ENCODE measurements at regions not wholly inside any gene's neighbourhood (a gene's known extent, or its start where the extent isn't known, plus 50 kb on each side); places are given as distances from the start of the nearest gene placed in this dataset.
"Not testable (repeated sequence)": the region's sequence is repeated elsewhere in the genome, so short reads cannot be mapped to it uniquely, and the experiment has no call there.

DNA sequence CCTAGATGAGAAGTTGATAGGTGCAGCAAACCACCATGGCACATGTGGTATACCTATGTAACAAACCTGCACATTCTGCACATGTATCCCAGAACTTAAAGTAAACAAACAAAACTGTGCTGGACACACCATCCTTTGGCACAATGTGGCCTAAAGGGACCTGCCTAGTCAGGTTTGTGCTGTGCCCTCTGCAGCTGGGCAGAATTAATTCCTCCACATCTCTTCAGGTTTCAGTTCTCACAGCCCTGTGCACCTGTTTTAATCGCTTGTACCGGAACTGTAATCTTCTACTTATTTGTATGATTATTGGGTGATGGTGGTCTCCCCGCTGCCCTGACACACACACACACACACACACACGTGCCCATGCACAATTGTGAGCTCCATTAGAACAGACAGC, 252.7 kb downstream of the ACTR3B start:
- DNase-seq, result no peak

DNA sequence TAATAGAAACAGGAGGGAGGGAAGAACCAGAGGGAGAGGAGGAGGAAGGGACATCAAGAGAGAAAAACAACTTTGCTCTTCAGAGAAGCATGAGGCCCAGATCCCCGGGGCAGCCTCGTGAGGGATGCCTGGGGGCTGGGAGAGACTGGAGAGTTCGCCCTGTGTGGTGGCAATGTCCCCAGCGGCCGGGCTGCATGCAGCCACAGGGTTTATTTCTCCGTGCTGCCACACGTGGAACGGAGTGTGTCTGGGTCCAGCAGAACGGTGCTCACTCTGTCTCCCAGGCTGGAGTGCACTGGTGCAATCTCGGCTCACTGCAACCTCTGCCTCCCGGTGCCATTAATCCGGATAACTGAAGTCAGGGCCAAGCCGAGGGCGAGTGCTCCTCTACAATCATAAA, 257.7 kb downstream of the ACTR3B start:
- no peak for DNase-seq

DNA sequence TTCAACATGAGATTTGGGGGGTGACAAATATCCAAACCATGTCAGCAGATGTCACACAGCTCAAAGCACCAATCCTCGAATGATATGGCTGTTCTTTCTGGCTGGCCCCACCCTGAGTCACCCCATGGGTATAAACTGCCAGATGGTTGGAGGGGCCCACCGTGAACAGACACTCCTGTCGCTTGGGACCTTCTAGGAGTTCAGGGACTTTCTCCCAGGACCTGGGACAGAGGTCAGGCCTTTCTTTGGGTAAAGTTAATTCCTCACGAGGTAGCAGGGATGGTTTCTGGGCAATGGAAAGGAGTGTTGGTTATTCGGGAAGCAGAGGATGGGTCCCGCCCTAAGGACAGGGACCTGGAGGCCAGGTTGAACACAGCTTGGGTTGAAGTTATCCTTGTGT, 262.0 kb downstream of the ACTR3B start:
- DNase-seq, result peak; percentile 26

DNA sequence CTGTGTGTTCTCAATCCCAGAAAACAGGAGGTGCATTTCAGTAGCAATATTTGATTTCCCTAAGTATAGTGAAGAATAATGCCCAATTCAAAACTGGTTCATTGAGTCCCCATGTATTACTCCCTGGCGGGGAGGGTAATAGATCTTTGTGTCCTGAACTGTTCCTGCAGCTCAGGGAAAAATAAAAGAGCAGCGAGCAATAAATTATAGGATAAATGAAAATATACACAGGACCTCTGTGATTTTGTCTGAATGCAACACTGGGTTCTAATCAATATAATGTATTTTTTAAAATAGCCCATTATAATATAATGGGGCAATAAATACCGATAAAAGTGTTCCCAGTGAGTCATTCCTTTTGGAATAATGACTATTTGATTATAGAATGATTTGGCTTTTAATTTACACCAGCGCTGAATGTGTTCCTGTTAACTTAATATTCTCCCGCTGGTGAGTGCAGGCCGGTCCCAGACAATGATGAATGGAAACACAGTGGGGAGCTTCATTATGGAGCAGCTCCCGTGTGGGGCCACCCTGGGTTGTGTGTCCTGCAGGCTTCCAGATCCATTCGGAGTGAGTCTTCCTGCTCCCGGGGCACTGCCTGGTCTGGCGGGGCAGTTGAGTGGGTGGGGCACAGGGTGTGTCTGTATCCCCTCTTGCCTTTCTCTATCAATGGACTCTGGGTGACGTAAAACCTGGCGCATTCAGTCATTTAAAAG, 263.1 kb downstream of the ACTR3B start:
- no peak for DNase-seq

DNA sequence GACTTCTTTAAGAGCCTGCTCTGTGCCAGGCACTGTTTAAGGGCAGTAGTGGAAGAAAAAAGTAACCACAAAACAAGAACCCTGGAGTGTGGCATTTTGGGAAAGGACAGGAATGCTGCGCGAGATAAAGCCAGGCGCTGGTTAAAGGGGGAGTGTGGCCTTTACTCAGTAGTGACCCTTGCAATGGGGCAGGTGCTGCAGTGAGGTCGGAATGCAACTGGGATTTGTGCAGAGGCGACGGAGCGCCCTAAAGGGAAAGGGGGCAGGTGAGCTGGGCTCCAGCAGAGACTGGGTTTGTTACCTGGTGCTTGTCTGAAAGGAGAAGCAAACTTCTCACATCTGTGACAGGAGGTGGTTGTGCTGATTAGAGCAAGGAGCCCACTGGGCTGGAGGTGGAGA, 263.6 kb downstream of the ACTR3B start:
- DNase-seq, result no peak

DNA sequence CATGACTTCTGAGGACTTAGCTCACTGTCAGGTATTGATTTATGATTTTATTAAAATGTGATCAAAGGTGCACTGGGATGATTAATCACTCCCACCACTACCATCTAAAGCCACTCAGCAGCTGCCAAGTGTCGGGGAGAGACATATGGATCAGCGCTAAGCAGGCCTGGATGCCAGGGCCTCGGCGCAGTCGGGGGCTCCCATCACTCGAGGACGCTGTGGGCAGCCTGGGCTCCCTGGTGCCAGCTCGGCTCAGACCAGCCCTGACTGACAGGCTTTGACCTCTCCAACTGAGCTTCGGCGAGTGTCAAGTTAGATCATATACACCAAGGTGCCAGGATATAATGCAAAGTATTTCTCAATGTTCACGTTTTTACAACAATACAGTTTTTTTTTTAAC, 267.7 kb downstream of the ACTR3B start:
- DNase-seq, result peak; percentile 11

DNA sequence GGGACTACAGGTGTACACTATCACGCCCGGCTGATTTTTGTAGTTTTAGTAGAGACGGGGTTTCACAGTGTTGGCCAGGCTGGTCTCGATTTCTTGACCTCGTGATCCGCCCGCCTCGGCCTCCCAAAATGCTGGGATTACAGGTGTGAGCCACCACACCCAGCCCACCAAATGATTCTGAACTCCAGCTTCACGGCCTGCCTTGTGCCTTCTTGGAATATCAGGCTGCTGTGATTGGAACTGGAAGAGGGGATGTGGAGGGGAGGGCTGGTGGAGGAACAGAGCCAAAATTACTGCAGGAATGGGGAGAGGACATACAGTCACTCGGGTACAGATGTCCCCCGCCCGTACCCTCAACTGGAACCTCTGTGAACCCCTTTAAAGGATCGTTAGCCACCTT, 268.4 kb downstream of the ACTR3B start:
- DNase-seq, result no peak

DNA sequence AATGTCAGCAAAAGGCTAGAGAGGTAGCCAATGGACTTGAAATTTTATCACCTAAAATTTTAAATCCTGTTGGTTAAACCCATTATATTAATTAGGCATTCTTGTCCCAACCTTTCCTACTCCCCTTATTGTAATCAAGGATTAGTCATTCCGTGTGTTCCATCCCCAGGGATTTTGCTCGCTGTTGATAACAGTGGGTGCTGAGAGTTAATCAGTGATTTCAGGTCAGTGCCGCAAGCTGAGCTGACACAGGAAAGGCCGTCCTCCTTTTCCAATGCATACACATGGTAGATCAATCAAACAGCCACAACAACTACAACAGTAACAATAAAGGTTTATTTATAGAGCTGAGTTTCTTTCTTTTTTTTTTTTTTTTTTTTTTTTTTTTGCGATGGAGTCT, 271.4 kb downstream of the ACTR3B start:
- peak; percentile 92 for DNase-seq

DNA sequence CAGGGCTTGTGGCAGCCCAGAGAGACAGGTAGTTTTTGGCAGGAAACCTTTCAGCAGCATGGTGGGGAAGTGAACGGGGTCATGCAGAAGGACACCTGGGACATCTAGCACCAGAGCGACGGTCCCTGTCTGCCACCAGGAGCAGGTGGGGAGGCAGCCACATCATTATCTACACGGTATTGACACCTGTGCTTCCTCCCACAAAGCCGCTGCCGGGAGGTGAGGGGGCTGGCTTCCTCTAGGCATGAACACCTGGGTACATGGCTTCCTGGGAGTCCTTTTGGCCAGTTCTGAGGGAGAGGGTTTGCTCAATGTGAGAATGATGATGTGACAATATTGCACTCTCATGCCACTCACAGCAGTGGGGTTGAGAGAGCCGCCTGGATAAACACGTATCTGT, 275.2 kb downstream of the ACTR3B start:
- DNase-seq, result no peak

DNA sequence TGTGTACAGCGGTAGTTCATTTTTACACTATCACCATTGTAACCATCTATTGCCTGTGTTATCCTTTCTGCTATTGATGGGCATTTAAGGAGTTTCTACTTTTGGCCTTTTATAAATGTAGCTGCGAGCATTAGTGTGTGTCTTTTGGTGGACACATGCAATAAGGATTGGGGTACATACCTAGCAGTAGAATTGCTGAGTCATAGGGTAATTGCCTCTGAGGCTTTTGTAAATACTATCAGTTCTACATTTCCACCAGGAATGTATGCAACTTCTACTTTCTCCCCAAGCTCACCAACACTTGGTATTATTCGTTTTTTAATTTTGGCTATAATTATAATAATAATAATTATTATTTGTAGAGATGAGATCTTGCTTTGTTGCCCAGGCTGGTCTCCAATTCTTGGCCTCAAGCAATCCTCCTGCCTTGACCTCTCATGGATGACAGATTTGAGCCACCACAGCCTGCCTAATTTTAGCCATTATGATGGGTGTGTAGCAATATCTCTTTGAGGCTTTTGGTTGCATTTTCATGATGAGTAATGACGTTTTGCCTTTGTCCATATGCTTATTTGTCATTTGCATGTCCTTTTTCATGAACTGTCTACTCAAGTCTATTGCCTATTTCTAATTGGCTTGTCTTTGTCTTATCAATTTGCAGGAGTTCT, 277.0 kb downstream of the ACTR3B start:
- DNase-seq, result no peak

DNA sequence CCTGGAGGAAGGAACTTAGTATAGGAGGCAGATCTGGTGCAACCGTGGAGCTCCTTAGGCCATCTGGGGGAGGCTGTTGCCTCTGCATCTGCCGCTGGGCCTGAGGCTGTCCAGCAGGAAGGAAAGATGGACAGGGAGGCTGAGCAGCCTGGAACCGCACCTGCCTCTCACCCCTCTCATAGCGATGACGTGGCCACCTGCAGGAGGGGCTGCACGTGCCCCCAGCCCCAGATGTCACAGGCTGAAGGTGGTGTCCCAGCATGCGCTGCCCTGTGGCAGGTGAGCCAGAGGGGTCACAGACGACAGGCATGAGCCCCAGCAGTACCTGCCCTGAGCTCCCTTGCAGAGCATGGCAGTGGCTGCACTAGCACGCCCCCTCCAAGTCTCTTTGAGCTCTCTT, 283.9 kb downstream of the ACTR3B start:
- no peak for DNase-seq

DNA sequence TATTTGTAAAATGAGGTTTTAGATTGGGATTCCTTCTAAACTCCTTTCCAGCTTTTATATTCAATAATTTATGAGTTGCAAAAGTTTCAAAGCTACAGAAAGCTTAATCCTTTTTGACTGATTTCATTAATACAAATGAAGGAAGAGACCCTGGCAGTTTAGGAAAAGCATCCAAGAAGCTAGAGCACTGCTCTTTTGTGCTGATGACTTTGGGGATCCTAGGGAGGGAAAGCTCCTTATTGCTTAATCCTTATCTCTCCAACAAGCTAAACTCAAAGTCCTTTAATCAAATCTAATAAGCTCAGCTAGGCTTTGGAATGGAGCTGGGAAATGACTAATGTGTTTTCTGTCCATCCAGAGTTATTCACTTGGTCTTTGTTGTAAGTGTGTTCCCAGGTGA, 285.4 kb downstream of the ACTR3B start:
- DNase-seq, result peak; percentile 93

DNA sequence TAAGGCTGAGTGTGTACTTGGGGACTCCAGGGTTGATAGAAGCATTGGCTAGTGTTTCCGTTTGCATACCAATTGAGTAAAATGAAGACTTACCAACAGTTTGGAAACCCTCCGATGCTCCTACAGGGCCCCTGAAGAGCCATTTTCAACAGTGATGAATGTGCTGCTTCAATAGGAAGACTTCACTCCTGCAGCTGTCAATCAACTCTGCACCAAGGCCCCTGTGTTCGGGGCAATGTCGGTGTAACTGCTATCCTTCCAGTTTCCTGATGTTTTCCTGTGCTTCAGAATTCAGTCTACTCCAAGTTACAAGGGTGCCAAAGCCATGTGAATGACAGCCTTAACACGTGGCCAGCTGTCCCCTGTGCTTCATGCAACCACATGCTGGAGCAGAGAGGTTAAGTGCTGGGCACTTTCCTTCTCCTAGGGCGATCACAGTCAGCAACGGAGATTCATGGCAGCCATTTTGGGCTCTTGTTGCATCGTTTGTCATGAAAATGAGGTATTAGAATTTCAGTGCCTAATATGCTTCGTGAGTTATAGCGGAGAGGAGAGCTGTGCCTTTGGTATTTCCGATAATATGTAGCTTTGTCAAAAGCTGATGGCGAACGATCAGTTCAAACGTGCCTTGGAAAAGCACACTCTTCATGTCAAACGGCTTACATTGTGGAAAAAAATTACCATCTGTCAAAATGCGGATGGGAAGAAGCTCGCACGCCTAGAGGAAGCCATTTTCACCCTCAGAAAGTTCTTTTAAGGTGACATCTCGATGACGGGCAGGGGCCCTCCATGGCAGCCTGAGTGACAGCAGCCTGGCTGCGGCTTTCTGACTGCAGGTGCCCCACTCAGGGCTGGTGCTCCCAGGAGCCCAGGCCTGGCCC, 287.8 kb downstream of the ACTR3B start:
- DNase-seq, result no peak

DNA sequence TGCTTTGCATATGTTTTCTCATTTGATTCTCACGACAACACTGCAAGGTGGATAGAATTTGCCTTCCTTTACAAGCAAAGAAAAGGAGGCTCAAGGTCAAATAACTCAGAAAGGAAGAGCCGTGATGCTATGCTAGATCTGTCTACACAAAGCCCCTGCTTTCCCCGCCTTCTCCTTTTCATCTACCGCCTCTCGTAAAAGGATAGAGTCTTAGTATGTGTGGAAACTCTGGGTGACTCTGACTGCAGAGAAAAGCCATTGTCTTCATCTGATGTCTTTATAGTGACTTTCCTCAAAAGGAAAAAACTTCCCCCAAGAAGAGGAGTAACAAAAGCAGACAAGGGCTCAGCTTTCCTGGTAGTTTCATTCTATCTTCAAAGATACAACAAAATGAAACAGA, 292.7 kb downstream of the ACTR3B start:
- no peak for DNase-seq

DNA sequence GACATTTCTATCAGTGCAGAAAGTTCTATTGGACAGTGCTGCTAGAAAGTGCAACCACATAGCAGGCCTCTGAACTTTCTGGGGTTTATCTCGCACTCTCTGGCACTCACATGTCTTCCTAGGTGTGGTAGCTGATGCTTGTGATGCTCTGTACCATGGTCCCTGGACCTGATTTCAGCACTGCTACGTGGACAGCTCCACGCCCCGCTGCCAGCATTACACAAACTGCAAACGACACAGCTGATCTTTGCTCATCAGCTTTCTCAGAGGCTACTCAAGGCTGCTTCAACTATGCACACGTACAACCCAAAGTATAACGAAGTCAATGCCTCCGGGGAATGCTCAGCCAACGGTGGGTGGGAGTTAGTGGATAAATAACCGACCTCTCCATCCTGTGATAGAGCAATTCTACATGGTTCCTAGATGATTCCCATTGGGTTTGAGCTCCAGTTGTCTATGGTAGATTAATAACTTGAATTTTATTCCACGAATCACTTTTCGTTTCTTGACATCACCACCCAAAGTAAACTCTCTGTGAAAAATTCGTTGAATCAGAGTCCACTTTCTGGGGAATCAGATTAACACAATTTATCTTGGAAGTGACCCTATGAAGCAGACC, 302.5 kb downstream of the ACTR3B start:
- DNase-seq, result no peak

DNA sequence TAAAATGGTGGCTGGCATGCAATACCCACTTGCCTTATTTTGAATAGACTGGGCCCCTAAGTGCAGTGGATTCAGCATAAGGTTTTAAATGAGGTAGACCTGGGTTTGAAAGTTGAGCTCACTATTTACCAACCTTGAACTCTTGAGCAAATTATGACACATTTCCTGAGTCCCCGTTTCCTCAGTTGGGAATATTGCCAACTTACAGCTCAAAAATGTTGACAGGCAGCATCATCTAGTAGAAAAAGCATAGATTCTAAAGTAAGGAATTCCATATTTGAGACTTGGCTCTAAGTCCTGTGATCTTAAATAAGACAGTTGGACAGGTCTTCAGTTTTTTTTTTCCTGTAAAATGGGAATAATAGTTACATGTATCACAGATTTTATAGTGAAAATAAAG, 305.5 kb downstream of the ACTR3B start:
- DNase-seq, result no peak

DNA sequence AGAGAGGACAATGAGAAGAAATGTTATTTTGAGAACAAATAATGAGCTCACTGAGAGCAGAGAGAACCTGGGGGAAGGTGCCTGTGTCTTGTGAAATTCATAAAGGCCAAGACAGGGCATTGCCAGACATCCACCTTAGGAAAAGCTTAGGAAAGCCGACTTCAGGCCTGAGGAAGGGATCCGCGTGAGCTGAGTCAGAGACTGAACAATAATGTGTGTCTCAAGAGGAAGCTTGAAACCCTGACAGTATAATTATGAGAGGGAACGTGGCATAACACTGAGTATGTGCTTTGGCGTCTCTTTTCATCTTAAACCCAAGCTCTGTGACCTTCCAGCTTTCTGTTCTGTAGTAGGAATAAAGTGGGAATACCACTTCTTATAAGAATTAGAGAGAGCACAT, 307.2 kb downstream of the ACTR3B start:
- no peak for DNase-seq

DNA sequence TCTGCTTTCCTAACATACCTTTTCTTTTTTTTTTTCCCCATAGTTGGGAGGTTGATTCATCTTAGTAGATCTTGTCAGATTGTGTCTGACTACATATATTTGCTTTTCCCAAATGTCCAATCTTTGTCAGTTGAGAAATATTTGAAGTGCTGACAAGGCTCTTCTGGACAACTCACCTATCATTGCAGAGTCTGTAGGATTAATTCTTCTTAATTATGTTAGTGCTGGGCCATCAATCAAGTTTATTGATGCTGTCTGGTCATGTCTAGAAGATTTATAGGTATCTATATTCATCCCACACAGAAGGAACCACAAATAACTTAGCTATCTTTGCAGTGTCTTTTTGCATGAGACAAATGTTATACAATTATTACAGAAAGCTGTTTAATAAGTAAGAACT, 310.6 kb downstream of the ACTR3B start:
- DNase-seq, result peak; percentile 80

DNA sequence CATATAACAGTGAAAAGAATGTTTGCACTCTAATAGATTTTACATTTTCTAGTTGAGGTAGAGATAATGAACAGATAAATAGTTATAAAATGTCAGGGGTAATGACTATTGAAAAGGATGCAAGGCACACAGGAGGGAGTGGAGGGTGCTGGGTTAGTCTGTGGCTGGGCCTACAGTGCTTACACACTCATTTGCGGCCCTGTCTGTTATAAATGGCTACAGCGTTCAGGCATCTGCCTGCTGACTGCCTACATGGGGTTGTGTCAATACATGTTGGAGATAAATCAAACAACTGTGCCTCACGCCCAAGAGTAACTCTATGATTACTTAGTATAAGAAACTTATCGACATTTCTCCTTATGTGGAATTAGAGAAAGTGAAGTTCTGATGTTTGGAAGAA, 313.3 kb downstream of the ACTR3B start:
- DNase-seq, result no peak

DNA sequence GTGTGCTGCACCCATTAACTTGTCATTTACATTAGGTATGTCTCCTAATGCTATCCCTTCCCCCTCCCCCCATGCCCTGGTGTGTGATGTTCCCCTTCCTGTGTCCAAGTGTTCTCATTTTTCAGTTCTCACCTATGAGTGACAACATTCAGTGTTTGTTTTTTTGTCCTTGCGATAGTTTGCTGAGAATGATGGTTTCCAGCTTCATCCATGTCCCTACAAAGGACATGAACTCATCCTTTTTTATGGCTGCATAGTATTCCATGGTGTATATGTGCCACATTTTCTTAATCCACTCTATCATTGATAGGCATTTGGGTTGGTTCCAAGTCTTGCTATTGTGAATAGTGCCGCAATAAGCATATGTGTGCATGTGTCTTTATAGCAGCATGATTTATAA, 316.7 kb downstream of the ACTR3B start:
- not testable (repeated sequence) for DNase-seq

DNA sequence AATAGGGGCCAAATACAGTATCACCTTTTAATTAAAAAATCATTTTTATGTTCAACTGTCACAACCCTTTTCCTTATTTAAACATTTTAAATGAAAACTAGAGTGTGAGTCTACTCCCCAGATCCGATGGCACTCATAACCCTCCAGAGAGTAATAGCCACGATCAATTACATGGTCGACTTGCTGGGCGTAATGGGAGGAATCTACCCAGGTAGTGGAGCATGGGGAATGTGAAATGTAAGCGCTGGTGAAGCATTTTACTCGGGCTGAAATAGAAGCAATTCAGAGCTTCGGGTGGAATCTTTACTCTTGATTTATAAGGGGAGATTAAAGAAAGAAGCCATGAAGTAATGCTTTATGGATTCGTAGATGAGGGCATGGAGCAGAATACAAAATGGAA, 321.9 kb downstream of the ACTR3B start:
- DNase-seq, result no peak

DNA sequence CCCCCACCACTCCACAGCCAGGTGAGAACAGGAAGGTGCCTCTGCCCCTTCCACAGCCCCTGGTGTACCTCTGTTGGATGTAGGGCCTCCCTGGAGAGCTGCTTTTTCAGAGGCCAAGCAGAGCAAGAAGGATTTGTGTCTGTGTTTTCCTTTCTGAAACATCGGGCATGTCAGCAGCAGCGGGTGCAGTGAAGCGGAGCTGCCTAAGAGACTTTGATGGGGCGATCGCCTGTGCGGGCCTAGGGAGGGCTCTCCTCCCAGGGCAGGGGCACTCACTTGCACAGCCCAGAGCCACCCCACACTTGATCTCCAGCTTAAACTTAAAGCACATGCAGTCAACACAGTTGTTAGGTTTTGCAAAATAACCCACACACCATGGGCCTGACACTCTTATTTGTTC, 324.7 kb downstream of the ACTR3B start:
- DNase-seq, result no peak

DNA sequence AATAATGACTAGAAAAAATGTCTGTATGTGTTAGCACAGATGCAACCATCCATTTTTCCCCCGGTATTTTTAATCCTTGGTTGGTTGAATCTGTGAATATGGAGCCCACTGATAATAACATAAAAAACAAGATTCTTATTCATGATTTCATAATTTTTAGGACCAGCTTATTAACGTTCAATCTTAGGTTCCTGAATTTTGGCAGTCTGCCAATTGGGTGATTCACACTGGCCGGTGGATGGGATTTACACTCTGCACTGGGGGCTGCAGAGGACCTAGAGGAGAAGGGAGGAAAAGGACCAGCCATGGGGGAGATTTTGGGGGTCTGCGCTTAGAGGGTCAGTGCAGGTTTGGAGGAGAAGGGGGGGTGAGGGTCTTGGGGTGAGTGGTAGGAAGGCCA, 327.9 kb downstream of the ACTR3B start:
- peak; percentile 62 for DNase-seq

DNA sequence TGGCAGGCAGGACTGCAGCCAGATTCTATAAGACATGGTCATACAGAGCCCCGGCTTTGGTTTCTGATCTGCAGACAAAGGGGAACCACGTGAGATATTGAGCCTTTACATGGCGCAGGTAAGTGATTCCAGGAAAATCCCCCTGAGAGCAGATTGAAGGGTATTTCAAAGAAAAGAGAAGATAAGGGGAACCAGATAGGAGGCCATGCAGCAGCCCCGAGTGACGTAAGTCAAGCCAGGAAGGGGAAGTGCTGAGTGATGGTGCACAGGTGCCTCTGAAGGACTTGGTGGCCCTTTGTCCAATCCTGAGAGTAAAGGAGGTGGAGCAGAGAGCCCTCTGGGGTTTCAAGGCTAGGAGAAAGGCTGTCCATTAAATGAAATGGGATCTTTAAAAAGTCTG, 329.0 kb downstream of the ACTR3B start:
- DNase-seq, result no peak

Measured in NCI-H82 (cell line).